Retina (tissue), 1 donor: ENCODE measurements at regions not wholly inside any gene's neighbourhood (a gene's known extent, or its start where the extent isn't known, plus 50 kb on each side); places are given as distances from the start of the nearest gene placed in this dataset.
A peak's percentile ranks its signal among the peaks of the same experiment; 100 is the strongest.

Experiments used
- DNase-seq: peaks from one replicate; pipeline ENCODE4 v3.0.0-alpha.2; 2016

DNA sequence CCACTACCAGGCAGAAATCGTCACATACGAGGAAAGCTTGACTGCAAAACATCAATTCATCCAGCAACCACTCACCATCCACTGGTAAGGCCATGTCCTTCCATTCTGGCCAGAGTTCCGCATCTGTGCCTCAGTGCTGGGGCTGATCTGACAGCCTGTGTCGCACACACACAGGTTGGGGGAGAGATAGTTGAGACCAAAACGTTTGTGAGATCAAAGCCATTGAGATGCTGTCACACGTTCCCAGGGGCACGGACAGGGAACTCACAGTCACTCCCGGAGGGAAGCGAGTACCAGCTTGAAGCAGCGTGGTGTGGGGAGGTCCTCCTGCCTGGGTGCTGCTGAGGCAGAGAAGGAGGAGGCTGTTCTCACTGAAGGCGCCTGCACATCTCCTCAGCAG is 458.5 kb upstream of the SALL3 start:
- DNase-seq, result no peak

DNA sequence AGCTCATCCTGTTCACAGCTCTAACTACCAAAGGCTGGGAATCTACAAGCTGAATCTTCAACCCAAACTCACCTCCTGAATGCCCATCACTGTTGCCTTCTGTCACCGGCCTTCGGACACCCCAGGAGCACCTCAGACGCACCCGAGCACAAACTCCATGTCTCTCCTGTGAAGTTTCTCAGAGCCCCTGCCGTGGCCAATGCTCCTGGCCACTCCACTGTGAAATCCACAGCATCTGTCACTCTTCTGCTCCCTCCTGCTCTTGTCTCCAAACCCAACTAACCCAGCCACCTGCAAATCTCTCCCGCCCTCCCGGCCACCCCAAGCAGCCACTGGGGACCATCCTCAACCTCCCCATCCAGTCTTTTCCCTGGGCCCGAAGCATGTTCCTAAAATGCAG is 457.9 kb upstream of the SALL3 start:
- DNase-seq, result no peak

DNA sequence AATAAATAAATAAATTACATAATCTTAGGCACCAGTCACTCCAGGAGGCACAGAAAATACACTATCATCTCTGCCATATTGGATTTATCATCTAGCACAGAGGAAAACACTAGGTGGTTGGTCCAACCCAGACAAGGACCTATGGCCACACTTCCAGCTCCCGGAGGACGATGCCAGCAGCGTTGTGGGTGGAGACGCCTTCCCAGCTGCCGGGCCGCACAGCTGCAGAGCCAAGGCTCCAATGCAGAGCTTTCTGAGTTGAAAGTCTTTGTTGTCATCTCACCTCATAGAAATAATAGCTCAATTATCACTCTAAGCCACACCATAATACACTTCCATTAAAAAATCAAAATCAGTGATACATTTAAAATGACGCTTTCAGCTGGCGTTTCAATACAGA is 457.1 kb upstream of the SALL3 start:
- no peak for DNase-seq

DNA sequence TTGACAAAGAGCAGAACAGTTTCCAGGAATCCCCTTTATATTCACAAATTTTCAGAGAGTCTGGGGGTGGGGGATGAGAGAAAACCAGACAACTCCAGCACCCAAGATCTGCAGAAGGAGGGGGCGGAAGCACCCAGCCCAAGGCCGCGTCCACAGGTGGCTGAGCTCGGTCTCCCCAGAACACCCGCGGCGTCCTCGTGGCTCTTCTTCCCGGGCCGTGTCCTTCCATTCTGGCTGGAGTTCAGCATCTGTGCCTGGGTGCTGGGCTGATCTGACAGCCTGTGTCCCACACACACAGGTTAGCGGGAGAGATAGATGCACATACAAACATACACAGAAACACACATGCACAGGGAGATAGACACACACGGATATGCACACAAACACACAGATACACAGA is 455.8 kb upstream of the SALL3 start:
- DNase-seq, result no peak

DNA sequence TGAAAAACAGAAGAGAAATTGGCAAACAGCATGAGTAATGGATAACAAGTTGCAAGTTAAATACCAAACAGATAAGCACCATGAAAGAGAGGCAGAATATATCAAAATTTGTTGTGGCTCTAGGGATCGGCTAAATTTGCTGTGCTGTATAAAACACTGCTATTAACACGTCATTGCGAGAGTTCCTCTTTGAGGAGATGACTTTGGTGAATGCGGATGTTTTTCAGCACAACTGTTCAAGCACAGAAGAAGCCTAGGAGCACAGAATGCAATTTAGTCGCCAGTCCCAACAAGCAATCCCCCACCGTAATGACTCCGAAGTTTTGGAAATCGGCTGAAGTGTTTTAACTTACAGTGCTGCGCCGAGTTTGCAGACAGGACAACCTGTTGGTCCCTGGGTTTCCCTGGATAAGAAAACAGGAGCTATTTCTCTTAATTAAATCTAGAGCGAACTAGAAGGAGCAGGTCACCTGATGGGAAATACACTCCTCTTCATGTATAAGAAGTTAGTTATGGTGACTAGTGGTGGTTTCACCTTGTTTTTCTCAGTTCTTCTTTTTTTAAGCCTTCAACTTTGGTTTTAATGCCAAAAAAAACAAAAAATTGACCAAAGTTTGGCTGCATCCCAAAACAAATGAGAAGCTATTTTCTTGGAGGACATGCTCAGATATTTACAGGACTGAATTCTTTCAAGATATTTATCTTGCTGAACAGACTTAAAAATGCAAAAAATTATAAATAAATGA is 454.1 kb upstream of the SALL3 start:
- DNase-seq, result no peak

DNA sequence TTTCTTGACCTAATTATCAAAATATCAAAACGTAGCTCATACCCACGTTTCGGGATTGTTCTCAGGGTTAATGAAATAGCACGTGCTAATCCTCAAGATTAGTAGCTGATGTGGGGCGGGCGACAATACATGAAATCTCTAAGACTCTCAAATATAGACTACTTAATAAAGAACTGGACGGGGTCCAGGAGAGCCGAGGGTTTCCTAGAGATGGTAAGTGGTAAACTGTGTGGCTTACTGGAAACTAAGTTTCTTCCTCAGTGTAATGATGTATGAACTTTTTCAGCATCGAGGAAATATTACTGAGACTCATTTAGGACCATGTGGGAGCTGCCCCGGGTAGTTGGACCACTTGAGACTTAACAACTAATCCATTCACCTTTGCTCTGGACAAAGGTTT is 453.3 kb upstream of the SALL3 start:
- DNase-seq, result no peak

DNA sequence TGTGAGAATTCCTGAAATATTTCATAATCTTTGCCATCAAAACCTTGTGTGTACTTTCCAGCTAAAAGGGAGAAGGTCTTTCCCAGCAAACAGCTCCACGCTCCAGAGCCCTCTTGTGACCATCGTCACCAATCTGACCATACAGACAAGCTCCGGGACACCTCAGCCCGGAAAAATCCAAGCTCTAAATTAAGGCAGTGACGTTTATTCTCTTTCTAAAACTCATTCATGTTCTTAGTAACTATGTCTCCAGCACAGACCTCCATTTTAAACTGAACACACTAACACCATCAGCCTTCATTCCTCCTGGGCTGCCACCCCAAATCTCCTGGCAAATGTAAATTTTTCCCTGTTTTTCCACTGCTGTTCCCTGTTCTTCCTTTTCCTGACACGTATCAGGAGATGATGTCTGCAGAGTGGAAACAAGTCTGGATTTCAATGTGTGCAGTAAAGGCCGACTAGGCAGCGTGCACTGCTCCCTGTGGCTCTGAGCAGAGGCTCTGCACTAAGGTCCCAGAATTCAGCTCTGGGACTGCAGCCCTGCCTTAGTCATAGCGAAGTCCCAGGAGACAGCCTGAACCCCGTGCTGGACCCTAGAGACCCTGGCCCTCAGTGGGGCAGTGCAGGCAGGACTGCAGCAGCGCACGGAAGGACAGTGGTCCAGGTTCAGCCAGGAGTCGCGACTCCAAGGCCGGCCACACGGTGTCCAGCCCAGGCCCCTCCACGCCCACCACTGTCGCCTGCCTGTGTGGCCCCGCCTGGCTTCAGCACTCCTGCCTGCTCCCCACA is 452.5 kb upstream of the SALL3 start:
- no peak for DNase-seq

DNA sequence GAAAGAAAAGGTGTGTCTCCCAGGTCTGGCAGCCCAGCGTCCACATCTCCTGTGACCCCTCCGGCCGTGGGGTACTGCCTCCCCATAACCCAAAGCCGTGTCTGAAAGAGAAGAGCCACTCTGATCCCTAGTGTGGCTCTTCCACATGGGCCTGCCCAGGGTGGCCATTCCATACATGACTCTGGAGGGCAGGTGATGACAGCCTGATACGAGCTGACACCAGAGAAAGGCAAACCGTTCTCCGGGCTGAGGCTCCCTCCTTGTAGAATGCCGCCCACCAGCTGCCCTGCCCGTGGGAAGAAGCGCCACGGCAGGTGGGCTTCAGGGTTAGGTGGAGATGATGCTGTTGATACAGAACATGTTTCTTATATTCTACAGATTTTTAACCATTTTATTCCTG is 451.6 kb upstream of the SALL3 start:
- DNase-seq, result peak; percentile 50

DNA sequence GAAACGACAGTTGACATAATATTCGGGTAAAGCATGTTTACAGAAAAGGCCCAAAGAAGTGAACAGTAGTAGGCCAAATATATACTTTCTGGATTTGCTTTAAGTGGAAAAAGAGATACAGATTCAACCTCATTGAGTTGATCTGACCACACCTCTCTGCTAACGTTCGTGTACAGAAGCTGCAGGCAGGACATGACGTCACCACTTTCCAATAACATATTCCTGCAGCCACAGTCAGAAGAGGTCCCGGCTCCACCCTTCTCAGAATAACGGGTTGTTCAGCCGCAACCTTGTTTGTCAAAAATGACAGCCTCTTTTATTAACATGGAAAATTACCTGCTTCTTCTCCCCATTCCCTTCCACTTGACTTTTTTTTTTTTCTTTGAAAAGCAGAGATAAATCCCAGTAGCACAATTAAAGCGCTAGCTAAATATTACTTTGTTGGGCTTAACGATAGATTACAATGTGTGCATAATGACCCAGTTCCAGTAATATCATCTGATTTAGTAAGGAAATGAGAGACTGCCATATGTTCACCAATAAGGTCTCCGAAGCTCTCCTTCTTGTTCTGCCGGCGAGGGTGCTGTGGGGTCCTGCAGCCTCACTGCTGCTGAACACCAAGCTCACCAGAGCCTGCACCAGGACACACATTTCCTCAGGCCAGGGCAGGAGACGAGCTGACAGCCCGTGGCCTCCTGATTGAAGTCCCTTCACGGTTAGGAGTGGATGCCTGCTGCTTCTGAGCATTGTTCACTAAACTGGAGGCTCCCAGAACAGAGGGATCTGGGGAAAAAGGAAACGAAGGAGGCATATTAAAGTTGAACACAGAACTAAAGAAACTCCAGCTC is 451.0 kb upstream of the SALL3 start:
- DNase-seq, result peak; percentile 59

DNA sequence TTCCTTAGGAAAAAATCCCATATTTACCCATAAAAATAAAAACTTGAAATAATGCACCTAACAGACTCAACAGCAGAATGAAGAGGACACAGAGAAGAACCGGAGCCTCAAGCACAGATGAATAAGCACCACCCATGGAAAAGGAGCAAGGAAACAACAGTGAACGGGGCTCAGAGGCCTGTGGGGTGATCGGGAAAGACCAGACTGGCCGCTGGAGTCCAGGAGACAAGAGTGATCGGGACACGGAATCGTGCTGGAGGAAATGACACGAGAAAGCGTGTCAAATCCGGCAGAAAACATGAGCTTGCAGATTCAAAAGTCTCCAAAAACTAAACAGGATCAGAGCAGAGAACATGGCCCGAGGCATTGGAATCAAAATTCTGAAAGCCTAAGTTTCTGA is 448.0 kb upstream of the SALL3 start:
- DNase-seq, result no peak

DNA sequence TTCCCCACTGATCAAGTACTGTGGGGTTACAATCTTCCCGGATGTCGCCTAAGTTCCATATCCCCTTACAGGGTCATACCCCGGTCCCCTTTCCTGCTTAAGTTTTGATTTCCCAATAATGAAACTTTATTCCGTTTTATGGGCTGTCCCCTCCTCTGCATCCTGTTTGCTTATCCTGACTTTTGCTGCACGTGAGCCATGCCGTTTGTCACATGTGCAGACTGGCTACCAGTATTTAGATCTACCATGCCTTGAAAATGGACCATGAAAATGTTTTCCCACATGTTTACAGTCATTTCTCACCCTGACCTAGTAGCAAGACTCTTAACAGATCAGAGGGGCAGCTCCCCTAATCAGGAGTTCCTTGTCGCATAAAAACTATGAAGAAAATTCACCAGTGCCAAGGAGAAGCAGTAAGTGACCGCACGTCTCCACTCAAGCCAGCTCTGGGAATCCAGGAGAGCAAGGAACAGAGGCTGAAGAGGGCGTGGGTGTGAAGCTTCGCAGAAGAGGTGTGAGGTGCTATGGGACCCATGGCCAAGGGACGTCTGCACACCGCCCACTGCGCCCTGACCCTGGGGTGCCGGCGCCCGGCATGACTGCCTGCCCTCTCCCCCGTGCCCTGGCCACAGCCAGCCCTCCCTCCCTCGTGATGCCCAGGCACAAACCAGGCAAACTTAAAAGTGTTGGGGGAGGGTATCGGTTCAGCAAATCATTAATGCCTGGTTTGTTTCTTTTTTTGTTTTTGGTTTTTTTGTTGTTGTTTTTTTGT is 440.8 kb upstream of the SALL3 start:
- DNase-seq, result no peak

DNA sequence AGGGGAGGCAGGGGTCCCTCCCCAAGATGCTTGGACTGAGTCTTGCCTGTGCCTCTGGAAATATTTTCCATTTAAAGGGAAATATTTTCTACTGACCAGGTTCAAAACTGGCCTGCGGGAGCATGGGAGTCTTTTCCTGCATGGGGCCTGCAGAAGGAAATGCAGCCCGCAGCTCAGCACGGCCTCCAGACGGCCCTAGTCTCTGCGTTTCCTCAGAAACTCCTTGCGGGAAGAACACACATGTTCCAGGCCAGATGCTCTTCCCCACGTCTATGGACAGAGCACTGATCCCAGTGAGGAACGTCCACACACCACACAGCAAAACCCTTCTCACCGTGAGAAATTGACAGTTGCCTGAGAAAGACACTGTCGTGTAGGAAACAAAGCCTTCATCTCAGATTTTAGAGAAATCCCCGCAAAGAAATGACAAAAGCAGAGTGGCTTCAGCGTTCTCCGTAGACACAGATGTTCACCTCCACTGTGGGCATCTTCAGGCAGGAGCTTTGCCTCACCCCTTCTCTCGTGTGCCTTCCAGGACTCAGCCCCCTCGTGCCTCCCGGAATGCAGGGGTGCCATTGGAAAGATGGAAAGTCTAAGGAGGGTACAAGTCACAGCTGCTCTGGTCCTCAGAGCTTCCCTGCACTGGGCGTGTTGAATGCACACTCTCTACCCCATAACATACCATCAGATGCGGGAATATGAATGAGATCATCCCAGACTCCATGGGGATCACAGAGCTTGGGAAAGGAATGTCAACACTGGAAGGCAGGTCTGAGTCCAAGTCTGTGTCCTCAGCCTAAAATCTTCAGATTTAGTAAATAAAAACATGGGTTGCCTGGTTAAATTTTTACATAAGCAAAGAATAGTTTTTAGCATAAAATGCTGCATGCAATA is 438.7 kb upstream of the SALL3 start:
- DNase-seq, result no peak

DNA sequence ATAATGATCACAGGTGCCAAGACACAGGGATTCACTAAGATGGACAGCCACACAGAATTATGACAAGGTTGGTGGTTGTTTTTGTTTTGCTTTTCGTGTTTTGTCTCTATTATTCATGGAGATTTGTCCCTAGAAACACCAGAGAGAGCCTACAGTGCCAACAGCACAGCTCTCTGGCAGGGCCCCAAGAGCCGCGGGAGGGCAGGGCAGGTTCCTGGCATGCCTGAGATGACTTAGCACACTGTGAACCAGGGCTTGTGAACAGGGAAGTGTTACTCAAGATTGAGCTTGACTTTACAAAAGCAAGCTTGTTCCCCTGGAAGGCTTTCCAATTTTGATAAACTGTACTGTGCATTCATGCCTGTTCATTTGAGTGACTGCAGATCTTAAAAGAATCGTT is 437.4 kb upstream of the SALL3 start:
- no peak for DNase-seq

DNA sequence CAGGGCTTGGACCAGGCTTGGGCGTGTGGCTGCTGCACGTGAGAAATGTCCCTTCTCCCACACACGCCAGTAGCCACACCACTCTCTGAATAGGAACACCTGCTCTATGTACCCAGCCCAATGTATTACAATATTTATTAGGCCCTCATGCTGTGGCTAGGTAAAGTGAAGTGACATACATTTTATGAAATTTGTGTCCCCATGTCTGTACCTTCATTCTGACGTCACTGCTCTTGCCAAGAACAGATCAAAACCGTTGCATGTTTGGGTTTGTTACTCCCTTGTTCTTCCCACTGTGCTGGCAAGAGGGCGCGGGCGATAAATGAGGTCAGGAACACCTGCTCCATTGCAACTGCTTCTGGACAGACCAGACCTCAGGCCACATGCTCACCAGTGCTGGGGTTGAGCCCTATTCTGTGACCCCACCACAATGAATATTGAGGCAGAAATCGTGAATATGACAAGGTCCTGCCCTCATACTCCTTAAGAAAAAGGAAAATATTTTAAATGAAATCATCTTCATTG is 436.4 kb upstream of the SALL3 start:
- DNase-seq, result no peak

DNA sequence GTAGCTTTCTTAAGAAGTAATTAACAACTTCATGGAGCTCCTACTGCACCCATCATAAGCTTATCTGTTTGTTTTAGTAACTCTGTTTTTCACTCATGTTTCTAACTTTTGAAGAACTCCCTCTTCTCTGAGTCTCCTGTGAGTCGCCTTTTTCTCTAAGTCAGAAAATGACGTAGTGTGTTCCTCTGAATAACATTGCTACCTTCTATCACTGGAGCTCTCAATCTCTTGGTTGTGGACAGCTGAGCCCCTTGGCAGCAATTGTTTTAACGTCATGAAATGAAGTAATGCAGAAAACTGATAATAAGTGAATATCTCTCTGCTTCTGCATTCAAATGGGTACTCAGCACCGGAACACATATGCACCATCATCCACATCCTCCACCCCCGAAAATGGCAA is 433.3 kb upstream of the SALL3 start:
- DNase-seq, result no peak

DNA sequence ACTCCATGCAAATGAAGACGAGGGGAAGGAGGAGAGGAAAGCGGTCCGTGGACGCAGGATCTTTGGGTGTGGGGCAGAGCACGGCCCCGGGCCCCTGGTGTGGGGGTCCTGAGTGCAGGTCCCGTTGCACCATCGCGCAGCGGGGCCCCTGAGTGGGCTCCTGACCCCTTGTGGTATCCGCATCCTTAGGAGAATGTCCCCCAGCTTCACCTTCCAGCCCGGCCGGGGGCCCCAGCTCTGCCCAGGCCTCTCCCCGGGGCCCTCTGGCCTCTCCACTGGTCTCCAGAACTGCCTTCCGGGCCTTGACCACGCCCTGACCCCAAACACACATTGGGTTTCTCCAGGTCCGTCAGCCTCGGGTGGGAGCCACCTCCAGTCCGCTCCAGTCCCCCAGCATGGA is 431.8 kb upstream of the SALL3 start:
- no peak for DNase-seq

DNA sequence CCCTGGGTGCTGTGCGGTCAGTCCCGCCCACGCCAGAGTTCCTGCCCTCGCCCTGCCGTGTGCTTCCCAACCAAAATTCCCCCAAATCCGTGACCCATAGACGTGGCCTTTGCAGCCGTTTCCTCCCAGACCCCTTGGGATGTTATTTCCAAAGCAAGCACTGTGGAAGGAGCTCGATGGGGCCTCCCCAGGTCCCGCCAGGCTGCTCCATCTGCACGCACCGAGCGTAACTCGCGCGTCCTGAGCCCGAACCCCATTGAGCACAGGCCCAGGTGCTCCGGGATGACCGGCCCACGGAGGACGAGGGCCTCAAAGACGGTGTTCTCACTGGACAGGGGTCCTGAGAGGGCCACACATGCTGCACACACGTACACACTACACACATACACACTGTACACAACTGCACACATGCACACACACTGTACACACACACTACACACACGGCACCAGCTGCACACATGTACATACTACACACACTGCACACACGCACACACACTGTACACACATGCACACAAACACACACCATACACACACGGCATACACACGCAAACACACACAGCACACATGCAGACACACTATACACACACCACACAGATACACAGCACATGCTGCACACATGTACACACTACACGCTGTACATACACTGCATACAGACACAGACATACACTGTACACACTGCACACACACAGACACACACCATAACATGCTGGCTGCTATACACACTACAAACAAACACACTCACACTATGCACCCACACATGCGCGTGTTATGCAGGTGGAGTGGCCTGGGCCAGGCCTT is 431.2 kb upstream of the SALL3 start:
- DNase-seq, result no peak

DNA sequence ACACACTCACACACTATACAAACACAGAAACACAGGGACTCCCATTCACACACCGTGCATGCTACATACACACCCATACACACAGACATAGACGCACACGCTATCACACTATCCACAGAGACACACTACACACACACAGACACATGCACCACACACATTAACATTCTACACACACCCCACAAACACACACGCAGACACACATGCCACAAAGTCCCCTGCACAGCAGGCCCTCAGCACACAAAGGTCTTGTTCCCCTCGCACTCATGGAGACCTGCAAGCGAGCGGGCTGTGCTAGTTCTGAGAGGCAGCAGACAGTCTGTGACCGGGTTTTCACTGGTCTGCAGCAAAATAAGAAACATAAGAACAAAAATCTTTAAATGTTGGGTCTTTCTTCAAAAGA is 429.6 kb upstream of the SALL3 start:
- DNase-seq, result no peak

DNA sequence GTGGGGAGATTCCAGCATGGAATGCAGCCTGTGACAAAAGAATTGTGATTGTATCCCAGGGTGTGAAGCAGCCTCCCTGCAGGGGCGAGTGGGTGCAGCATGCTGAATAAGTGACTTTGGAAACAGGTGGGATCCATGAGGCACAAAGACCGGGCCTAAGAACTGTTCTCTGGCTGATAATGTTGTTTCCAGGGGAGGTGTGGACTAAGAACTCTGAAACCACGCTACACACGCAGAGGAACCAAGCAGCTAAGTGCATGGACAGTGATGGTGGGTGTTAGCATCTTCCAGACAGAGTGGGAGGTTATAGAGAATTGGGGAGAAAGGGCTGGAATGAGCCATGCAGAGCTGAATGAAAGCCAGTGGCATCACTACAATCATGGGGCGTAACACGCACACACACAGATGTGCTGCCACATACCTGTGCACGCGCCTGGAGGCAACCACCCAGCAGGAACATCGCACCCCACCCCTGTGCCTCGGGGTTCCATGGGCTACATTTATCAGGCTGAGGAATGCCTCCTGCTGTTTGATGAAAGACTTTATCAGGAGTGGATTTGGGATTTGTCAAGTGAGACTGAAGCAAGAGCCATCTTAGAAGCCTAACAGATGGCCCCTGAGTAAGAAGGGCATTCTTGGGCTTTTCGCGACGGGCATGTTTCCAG is 424.5 kb upstream of the SALL3 start:
- DNase-seq, result no peak

DNA sequence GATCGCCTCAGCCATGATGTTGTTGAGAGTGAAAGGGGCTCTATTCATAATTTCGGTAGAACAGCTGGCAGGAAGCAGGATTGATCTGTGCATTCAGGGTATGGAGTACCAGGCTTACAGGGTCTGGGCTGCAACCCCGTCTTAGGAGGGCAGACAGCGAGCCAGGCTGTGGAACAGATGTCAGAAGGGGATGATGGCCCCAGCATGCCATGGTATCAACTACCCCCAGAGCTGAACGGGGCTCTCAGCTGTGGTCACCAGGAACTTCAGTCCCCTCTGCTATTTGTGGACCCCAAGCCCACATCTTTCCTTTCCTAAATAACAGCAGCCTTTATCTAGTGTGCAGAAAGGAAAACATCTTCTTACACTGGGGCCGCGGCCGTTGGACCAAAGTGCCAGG is 422.2 kb upstream of the SALL3 start:
- DNase-seq, result no peak
